Left forelimb (tissue), 1 donor: ENCODE measurements at regions not wholly inside any gene's neighbourhood (a gene's known extent, or its start where the extent isn't known, plus 50 kb on each side); places are given as distances from the start of the nearest gene placed in this dataset.
A peak's percentile ranks its signal among the peaks of the same experiment; 100 is the strongest.

Experiments used
- DNase-seq: peaks from one replicate; pipeline ENCODE4 v3.0.0-alpha.2; 2018; ENCODE audit warnings: low spot score

DNA sequence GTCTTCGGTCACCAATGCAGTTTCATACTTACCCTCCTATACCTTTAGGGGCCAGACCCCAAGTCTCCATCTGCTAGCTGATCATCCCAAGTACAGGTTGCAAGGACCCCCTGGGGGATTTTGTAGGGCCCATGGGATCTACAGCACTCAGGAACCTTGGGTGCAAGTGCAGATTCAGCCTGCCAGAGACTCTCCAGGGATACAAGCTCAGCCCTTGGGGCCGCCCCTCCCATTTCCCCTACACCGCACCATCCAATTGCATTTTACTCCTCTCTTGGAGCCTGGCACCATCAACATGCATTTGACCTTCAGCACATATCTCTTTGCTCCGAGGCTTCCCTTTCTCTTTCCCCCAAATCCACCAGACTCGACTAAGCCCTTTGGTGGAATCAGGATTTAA is 154.7 kb upstream of the ZNF536 start:
- DNase-seq: no peak

DNA sequence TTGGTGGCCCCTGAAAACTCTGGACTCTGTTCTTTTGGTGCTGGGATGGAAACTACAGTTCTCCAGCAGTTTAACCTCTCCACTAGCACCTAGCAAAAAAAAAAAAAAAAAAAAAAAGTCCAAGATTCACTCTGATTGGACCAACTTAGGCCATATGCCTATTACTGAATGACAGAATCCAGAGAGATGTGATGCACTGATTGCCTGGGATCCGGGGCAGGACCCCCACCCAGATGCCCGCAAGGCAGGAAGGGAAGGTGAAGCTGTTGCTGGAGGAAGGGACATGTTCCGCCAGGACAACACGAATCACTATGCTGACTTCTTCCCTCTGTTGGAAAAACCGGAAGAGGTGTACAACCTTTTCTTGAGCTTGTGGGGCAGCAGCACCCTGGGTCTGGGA is 152.5 kb upstream of the ZNF536 start:
- peak; percentile 50 for DNase-seq

DNA sequence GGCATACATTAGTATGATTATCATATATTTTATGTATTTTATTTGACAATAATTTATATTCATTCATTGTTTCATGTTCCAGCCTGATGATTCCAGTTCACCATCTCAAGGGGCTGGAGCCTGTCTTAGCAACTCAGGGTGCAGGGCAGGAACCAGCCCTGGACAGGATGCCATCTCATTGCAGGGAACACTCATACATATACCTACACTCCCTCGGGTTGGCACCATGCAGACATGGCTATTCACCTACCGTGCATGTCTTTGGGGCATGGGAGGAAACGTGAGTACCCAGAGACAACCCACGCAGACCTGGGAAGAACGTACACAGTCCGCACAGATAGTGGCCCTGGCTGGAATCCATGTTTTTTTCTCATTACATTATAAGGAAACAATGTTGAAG is 151.0 kb upstream of the ZNF536 start:
- DNase-seq: peak; percentile 20

DNA sequence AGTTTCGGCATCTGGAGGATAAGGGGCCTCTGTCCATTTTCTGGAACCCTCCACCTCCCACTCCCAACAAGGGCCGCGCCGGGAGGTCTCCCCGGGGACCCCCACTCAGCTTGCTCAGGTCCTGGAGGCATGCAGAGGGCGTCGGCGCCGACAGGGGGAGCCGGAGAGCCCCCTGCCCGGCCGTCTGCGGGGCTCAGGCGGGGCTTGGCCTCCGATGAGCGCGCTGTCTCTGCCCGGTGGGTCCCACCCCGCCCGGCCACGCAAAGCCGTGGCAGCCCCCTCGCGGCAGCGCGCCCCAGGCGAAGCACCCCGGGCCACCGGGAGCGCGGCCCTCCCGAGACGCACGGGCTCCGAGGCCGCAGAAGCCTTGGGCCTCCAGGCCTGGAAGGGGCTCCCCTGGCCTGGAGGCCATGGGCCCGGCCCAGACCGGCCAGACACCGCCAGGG is 149.7 kb upstream of the ZNF536 start:
- DNase-seq: no peak

DNA sequence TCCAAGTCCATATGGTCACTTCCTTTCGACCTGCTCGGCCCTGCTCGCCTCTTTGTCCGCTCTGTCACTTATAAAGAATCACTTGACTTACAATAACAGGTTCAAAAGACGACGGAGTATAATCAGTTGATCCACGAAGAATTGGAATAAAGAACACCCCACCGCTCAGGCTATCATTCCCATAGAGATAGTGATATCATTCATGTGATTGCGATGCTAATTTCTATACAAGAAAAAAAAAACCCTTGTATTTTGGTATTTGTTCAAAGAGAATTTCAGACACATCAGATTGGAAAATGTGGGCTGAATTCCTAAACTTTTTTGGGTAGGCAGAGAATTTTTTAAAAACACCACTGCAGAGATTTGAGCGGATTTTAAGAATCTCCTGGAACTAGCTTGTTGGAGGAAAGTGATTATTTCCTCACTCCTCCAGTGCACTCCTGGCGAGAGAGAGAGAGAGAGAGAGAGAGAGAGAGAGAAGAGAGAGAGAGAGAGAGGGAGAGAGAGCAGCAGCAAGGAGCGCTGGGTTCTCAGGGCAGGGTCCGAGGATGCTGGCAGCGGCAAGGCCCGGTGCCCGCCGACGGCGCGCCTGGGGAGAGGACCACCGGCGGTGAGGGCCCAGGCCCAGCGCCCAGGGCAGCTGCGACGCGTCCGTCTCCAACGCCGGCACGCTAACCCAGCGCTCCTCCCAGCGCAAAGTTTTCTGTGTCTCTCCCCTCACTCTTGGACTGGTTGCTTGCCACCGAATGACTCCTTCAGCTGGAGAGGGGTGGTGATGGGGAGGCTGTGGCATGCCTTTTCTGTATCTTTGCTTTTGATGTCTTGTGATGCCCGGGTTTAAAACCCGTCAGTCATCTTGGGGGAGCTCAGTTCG is 149.0 kb upstream of the ZNF536 start:
- no peak for DNase-seq

DNA sequence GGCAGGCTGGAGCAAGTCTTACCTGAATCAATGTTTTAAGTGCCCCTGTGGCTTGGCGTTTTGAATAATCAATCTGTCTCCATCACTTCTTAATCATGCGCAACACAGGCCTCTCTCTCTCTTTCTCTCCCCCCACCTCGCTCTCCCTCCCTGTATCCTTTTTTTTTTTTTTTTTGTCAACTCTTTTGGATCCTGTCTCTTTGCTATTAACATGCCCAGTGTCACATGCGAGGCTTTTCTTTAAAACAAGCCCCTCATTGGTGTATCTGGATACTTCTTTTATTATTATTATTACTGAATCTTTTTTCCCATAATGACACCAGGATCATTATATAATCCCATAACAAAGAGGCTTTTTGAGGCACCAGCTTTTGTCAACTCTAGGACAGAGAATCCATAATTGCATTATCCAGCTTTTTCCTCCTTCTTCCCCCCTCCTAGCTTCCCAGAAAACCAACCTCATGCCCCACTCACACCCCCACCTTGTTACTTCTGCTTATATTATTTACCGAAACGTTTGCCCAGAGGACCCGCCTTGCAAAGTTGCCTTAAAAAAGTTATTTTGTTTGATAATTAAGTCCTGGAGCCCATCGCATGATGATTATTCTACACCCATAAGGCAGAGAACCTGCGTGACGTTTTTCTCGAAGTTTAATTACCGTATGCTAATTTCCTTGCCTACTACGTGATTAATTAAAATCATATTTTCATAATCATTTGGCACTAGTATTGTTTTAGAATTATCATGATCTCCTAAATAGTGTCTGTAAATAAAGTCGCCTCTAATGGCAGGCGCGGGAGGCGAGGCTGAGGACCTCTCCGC is 148.1 kb upstream of the ZNF536 start:
- DNase-seq: no peak

DNA sequence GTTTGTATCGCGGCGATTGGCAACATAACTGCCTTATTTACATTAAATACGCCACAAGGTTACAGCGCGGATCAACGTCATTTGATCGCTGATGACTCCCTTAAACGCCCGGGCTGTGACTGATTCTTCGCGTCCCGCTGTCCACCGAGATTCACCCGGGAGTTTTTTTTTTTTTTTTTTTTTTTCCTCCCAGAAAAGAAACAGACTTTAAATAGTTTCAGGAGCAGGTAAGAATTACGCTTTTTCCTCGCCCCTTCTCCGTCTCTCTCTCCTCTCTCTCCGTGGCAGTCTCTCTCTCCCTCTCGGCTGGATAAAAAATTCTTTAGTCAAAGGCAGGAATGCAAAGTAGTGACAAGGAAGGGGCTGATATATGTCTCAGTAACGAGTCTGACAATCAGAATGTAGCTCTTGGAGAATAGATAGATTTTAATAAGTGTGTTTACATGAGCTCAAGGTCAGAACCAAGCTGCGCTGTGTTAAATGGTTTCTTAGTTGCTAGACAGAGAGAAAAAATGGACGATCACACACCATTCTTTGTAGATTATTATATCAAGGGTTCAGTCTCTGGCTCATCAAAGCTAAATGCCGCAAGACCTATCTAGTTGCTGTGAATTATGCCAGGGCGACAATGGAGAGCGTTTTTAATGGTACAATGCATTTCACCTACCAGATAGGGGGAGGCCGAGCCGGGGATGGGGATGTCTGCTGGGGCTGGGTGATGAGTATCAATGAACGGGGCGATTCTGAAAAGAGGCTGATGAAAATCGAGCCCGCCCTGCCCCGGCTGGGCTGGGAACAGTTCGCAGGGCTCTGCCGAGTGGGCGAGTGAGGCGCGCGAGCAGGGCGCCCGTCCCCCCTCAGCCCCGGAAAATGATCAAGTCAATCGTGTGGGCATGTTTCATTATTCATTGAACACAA is 147.2 kb upstream of the ZNF536 start:
- no peak for DNase-seq

DNA sequence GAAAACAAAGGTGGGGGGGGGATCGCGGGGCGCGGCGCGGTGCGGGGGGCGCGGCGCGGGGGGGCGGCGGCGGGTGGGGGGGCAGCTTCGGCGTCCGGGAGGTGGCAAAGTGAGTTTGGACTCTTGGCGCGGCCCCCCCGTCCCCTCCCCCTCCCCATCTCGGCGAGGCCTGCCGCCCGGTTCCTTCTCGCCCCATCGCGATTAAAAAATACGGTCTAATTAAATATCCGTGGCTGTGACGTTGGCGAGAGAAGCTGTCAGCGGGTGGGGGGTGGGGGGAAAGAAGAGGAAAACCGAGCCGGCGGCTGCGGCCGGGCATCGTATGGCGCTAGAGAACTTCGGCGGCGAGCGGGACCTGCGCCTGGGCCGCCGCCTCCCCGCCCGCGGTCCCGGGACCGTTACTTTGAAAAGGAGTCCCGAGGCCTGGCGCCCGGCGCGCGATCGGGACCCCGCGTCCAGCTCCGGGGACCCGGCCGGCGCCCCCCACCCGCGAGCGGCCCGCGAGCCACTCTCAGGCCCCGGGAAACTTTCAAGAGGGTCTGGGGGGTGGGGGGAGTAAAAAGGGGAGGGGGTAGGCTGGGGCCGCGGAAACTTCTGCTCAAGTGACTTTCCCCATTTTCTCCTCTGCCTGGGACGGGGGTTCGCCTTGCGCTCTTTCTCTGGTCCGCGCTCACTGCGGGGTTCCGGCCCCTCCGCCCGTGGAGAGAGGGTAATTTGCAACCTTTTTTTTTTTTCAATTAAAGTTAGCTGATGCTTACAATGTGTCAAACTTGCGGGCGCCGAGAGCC is 146.3 kb upstream of the ZNF536 start:
- DNase-seq: no peak

DNA sequence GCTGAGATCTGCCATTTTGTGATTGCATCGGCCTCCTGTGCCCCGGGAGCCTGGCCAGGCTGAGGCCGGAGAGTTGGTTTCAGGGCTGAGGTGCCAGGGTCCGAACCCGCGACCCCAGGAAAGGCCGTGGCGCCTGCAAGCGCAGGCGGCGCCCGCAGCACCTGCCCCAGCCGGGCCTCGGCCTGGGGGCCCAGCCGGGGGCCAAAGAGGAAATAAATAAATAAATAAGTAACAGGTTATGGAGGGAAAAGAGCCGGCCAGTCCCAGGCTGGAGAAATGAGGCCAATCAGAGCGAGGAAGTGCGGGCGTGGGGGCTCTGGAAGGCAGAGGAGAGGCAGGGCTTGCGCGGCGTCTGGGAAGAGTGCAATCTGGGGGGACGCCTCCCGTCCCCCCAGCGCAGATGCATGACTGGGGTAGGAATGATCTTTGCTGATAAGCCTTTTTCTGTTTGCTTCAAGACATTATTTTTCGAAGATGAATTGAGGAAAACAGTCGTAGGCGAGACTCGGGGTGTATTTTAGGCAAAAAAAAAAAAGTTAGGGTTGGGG is 145.6 kb upstream of the ZNF536 start:
- DNase-seq: no peak

DNA sequence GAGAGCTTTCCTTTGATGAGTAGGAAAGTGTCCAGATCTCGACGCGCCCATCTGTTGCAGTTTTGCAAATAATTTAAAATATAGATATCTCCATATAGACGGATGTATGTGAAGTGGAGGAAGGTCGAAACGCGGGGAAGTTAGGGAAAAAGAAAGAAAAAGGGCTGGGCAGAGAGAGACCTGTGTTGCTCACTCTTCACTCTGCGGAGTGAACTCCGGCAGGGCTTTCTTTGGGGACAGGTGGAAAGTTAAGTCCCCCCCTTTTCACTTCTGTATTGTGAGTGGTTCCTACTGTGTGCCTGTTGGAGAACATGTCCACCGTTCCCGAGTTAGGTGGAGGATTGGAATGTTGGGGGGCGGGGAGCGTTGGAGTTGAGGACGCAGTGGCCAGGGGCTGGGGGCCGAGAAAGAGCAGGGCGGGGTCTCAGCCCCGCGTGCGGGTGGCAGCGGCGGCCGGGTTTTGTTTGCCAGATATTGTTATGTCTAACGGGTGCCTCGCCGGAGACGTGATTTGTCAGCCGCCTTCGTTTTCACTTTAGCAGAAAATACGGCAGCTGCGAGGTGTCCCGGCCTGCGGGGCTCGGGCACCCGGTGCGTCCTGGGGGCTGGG is 145.1 kb upstream of the ZNF536 start:
- no peak for DNase-seq

DNA sequence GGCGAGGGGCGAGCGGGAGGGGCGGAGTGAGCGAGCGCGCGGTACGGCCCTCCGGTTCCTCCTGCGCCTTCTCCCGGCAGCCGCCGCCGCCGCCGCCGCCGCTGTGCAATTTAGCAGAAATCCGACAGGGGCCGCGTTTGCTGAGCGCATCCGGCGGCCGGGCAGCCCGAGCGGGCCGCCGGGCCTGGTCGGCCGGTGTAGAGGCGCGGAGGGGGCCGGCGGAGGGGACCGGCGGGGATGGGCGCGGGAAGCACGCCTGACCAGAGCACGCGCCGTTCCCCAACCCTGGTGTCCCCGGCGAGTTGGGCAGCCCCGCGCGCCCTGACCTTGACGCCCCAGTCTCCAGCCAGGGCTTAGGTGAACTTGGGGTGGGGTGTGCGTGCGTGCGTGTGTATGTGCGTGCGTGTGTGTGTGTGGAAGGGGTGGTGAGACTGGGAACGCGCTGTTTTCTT is 144.5 kb upstream of the ZNF536 start:
- DNase-seq: peak; percentile 86

DNA sequence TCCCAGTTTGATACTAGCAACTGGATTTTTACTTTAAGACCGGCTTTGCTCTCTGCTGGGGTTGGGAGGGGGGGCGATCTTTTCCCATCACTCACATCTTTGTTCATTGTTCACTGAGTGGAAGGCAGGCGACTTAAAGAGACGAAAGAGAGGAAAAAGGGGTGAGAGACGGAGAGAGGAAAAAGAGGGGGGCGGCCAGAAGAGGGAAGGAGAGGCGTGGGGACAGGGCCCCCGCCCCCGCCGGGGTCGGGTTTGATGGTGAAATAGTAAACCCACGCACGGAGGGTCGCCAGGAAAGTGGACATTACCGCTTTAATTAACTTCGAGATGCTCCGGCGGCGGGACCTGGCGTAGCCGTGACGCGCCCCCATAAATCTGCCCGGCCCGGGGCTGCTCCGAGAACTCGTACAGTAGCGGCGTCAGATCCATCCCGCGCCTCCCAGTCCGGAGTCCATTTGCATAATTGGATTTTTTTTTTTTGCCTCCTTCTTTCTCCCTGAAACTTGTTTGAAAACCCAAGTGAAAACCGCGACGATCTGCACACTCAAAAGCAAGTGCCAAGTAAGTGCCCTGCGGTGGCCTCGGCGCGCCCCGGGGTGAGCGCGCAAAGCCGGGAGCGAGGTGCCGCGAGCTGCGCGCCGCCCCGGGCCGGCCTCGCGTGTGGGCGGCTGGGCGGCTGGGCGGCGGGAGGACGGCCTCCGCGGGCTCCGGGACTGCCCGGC is 143.9 kb upstream of the ZNF536 start:
- DNase-seq: no peak

DNA sequence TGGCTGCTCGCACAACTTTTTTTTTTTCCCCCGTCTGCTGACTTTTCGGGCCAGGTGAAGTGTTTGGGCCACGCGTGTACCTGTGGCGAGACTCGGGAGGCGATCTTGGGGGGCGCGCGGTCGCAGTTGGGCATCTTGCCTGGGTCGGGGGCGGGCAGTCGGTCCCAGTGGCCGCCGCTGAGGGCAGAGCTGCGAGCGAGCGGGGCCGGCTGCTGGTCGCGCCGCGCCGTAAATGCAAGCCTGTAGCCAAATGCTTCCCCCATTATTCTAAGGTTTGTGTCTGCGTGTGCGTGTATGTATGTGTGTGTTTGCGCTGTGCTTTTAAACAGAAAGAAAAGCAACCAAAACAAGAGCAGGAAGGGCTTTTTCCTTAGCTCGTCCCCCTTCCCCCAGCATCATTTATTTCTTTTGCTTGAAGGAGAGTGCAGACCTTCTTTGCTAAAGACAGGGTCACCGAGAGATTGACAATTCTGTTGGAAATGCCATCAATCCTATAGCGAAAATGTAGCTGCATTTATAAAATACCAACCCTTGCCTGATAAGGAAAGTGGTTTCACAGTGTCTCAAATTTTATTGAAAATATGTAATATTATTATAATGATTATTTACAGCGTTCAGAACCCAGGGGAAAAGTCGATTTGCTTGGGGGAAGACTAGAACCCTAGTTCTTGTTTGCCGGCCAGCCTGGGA is 143.2 kb upstream of the ZNF536 start:
- DNase-seq: no peak

DNA sequence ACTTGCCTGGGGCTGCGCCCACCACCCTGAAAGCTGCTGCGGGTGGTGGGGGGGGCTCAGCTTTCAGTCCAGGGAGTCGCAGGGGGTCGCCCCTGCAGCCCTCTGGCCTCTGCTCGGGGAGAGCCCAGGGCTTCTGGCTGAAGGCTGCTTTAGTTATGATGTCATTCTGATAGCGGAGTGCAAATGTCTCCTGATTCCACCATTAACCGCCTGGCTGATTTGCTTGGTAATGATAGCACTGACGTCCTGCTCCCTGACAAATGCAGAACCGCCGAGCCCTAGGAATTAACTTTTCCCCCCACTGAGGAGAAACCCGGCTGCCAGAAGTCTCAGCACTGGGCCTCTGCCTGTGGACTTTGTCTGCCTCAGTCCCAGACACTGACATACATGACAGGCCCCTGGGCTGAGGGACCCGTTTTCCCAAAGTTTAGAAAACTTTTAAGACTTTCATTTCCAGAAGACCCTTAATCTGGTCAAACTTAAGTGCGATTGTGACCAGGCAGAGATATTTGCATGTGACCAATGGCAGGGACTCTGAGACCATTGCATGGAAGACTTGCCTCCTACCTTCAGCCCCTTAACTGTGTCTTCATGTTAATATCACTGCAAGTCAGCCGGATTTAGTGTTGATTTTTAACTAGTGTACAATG is 142.5 kb upstream of the ZNF536 start:
- no peak for DNase-seq

DNA sequence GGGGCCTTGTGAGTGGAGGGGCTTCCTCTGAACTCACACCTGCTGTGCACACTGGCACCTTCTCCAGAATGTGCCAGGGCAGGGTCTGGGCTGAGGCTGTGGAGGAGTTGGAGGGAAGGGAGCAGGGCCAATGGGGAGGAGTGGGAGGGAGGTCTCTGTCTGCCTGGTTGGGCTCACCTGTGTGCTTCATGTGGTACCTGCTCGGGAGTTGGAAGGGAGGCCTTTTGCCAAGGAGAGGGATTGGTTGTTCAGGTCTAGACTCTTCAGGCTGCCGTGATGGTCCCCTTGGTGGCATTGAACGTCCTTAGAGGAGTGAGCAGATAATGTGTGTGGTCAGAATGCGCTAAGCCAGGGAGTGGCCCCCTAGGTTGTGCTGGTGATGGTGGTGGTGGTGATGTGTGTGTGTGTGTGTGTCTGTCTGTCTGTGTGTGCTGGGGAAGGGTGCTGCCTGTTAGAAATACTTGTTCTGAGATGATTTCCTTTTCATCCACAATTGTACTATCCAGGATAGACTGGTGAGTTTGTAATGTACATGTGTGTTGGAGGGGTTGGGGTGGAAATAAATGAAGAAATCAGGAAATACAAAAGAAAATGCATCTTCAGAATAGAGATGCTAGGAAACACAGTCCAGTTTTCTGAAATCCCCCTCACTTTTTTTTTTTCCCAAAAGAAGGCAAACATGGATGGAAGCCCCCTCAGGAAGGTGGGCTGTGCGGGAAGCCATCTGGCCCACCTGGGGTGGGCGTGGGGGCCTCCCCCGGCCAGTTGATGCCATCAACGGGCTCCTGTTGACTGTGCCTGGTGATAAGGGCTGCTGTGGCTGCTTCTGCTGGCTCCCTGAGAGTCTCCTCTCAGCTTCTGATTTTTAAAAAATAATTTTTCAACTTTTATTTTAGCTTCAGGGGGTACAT is 140.5 kb upstream of the ZNF536 start:
- DNase-seq: no peak

DNA sequence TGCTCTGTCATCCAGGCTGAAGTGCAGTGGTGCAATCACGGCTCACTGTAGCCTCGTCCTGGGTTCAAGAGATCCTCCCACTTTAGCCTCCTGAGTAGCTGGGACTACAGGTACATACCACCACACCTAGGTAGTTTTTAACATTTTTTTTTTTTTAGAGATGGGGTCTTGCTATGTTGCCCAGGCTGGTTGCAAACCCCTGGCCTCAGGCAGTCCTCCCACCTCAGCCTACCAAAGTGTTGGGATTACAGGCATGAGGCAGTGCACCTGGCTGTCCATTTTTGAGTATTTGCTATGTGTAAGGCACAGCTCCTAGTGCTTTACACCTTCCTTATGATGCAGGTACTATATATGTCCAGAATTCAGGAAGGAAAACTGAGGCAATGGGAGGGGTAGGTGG is 138.8 kb upstream of the ZNF536 start:
- DNase-seq: no peak

DNA sequence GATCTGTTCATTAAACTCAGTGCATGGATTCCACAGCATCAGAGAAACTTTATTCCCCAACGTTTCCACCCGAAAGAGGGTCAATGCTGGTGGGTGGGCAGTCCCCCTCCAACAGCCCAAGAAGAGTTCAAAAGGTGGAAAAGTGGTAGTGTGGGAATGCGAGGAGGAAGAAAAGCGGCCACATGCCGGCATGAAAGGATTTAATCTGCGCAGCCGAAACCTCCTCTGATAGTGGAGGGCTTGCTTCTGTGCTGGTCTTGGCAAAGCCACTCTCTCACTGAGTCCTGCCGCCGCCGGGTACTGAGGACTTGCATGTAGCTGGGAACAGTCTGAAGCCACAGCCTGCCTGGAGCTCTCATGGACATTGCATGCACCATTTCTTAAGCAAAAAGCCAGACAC is 136.2 kb upstream of the ZNF536 start:
- DNase-seq: no peak

DNA sequence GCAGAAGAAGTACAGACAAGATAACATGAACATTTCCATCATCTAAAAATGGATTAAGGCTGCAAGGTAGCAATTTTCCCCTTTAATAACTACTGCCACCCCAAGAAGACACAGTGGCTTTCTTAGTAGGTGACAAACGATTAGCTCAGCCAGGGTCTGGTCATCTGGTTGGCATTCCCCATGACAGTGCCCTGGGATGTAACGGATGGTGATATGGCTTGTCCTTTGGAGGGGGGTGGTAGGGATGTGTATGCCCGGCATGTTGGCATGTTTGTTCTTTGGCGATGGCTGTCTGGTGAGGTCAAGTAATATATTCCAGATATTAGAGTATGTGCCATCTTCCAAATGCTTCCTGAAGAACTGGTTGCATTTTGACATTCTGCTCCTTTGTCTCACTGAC is 135.6 kb upstream of the ZNF536 start:
- DNase-seq: no peak
